DND-41 (cell line): ENCODE measurements at regions not wholly inside any gene's neighbourhood (a gene's known extent, or its start where the extent isn't known, plus 50 kb on each side); places are given as distances from the start of the nearest gene placed in this dataset.

Experiments used
- ATAC-seq: fragments of 200-7000 bp; cut with Tn5 transposase; 3 replicates; pipeline ENCODE4 v1.9.1; 2021; ENCODE audit warnings: low read depth; ENCODE audit not compliant: insufficient read depth
- DNase-seq: peaks from one replicate; pipeline ENCODE4 v3.0.0-alpha.2; 2020
- H2AFZ ChIP-seq: 2 replicates; pipeline ENCODE4 v1.6.0; 2012; ENCODE audit warnings: low read depth, low read length
- H3K27ac ChIP-seq: 2 replicates; pipeline ENCODE4 v1.5.1; 2012; ENCODE audit warnings: low read length, inconsistent platforms
- H3K27me3 ChIP-seq: fragments of 200-600 bp; sonication (generic); 2 replicates; pipeline ENCODE4 v1.6.0; 2012; ENCODE audit warnings: low read length, mild to moderate bottlenecking, inconsistent platforms; ENCODE audit not compliant: insufficient read depth, poor library complexity
- H3K36me3 ChIP-seq: 2 replicates; pipeline ENCODE4 v1.5.1; 2012; ENCODE audit warnings: low read length, inconsistent platforms; ENCODE audit not compliant: insufficient read depth
- H3K4me1 ChIP-seq: 2 replicates; pipeline ENCODE4 v1.5.1; 2012; ENCODE audit warnings: mild to moderate bottlenecking, low read length; ENCODE audit not compliant: insufficient read depth
- H3K4me2 ChIP-seq: 2 replicates; pipeline ENCODE4 v1.6.0; 2012; ENCODE audit warnings: mild to moderate bottlenecking, moderate library complexity, low read length, inconsistent platforms; ENCODE audit not compliant: insufficient read depth
- H3K4me3 ChIP-seq, 2 experiments: fragments of 200-600 bp in 1 of 2; shearing (Covaris generic) in 1 of 2; 2 replicates each; pipeline ENCODE4 v1.5.1; 2012 to 2016; ENCODE audit warnings: inconsistent platforms in 2 of 2, low read length in 2 of 2, mild to moderate bottlenecking in 2 of 2, low read depth in 1 of 2, moderate library complexity in 1 of 2
- H3K79me2 ChIP-seq: 2 replicates; pipeline ENCODE4 v1.6.0; 2012; ENCODE audit warnings: low read length, inconsistent platforms; ENCODE audit not compliant: insufficient read depth
- H3K9ac ChIP-seq: 2 replicates; pipeline ENCODE4 v1.6.0; 2012; ENCODE audit warnings: low read depth, mild to moderate bottlenecking, inconsistent platforms, low read length, moderate library complexity
- H3K9me3 ChIP-seq: 2 replicates; pipeline ENCODE4 v1.5.1; 2012; ENCODE audit warnings: low read length, moderate library complexity, mild to moderate bottlenecking, inconsistent platforms; ENCODE audit not compliant: insufficient read depth, severe bottlenecking
- H4K20me1 ChIP-seq: 2 replicates; pipeline ENCODE4 v1.6.0; 2012; ENCODE audit warnings: low read length; ENCODE audit not compliant: insufficient read depth
- CTCF ChIP-seq: IDR thresholded peaks from 2 replicates; pipeline ENCODE4 v1.5.1; 2012; ENCODE audit warnings: borderline replicate concordance, low read length, moderate library complexity, mild to moderate bottlenecking; ENCODE audit not compliant: poor library complexity, severe bottlenecking; ENCODE audit errors: extremely low read depth
- EZH2 ChIP-seq: IDR thresholded peaks from 3 replicates; pipeline ENCODE4 v1.6.1; 2012; ENCODE audit warnings: borderline replicate concordance, low read depth, mild to moderate bottlenecking, moderate library complexity, low read length, inconsistent platforms; ENCODE audit not compliant: severe bottlenecking

GRCh38 chrX:28058901-28059300, 77.7 kb upstream of the DCAF8L1 start:
- Histone ChIP-seq H4K20me1 (no peaks in the 10 kb centered on the region), H3K9ac (no peak overlapping the region), H3K4me3 (no peak overlapping the region), H3K27me3 (no peaks in the 10 kb centered on the region), H3K36me3 (no peaks in the 10 kb centered on the region), H3K9me3 (peaks cover 3% of the 10 kb centered on the region), H2AFZ (no peak overlapping the region; the same call in none of the 2 replicates), H3K79me2 (no peaks in the 10 kb centered on the region), H3K27ac (no peak overlapping the region), H3K4me1 (no peaks in the 10 kb centered on the region), H3K4me2 (no peak overlapping the region)
- ATAC-seq (no peak), DNase-seq (no peak)
- TF ChIP-seq EZH2 (no peak), CTCF (no peak)

- H3K4me2 ChIP-seq, result no peak overlapping the region
- H3K79me2 ChIP-seq, result no peaks in the 10 kb centered on the region
- no peaks in the 10 kb centered on the region for H3K4me1 ChIP-seq
- no peak overlapping the region for H2AFZ ChIP-seq
- no peaks in the 10 kb centered on the region for H4K20me1 ChIP-seq
- TF ChIP-seq EZH2, result no peak
- no peak for TF ChIP-seq CTCF
- H3K27ac ChIP-seq, result no peak overlapping the region
- H3K4me3 ChIP-seq, result no peak overlapping the region
- no peak for ATAC-seq
- H3K27me3 ChIP-seq, result no peaks in the 10 kb centered on the region
- no peak overlapping the region for H3K9ac ChIP-seq
- H3K9me3 ChIP-seq, result peaks cover 2% of the 10 kb centered on the region
- DNase-seq, result no peak
- no peaks in the 10 kb centered on the region for H3K36me3 ChIP-seq
These were observed 61.7 kb upstream of the DCAF8L1 start for GRCh38 chrX:28042826-28043564.

GRCh38 chrX:28042260-28042659, 61.0 kb upstream of the DCAF8L1 start:
- no peak overlapping the region for H3K4me2 ChIP-seq
- H3K79me2 ChIP-seq, result no peaks in the 10 kb centered on the region
- H2AFZ ChIP-seq, result no peak overlapping the region
- TF ChIP-seq EZH2 (no peak), CTCF (no peak)
- ATAC-seq (no peak), DNase-seq (no peak)
- H3K9ac ChIP-seq, result no peak overlapping the region
- H3K27ac ChIP-seq, result no peak overlapping the region
- H3K9me3 ChIP-seq, result peaks cover 4% of the 10 kb centered on the region
- H3K4me3 ChIP-seq, result no peak overlapping the region
- no peaks in the 10 kb centered on the region for H3K36me3 ChIP-seq
- H4K20me1 ChIP-seq, result no peaks in the 10 kb centered on the region
- H3K27me3 ChIP-seq, result no peaks in the 10 kb centered on the region
- no peaks in the 10 kb centered on the region for H3K4me1 ChIP-seq

- no peak overlapping the region for H2AFZ ChIP-seq
- no peaks in the 10 kb centered on the region for H4K20me1 ChIP-seq
- DNase-seq (no peak), ATAC-seq (no peak)
- H3K4me2 ChIP-seq, result no peak overlapping the region
- H3K27ac ChIP-seq, result no peak overlapping the region
- no peak for TF ChIP-seq EZH2
- TF ChIP-seq CTCF, result no peak
- no peak overlapping the region for H3K4me3 ChIP-seq
- H3K9me3 ChIP-seq, result peaks cover 4% of the 10 kb centered on the region
- H3K79me2 ChIP-seq, result no peaks in the 10 kb centered on the region
- no peaks in the 10 kb centered on the region for H3K4me1 ChIP-seq
- H3K27me3 ChIP-seq, result no peaks in the 10 kb centered on the region
- no peaks in the 10 kb centered on the region for H3K36me3 ChIP-seq
- H3K9ac ChIP-seq, result no peak overlapping the region
These were observed 58.0 kb upstream of the DCAF8L1 start for GRCh38 chrX:28039258-28039657.
